Kidney epithelial cell (primary cell): ENCODE measurements at regions not wholly inside any gene's neighbourhood (a gene's known extent, or its start where the extent isn't known, plus 50 kb on each side); places are given as distances from the start of the nearest gene placed in this dataset.

Experiments used
- DNase-seq: peaks from one replicate; pipeline ENCODE4 v3.0.0-alpha.2; 2010; ENCODE audit warnings: low read depth
- H3K27me3 ChIP-seq: 2 replicates; pipeline ENCODE4 v1.6.0; 2011; ENCODE audit warnings: low read length; ENCODE audit not compliant: control insufficient read depth, insufficient read depth
- H3K36me3 ChIP-seq: 2 replicates; pipeline ENCODE4 v1.5.1; 2011; ENCODE audit warnings: low read length; ENCODE audit not compliant: control insufficient read depth, insufficient read depth
- H3K4me3 ChIP-seq: 2 replicates; pipeline ENCODE4 v1.5.1; 2011; ENCODE audit warnings: low read depth, mild to moderate bottlenecking, control low read depth, low read length
- CTCF ChIP-seq: IDR thresholded peaks from 2 replicates; pipeline ENCODE4 v1.5.1; 2011; ENCODE audit warnings: mild to moderate bottlenecking, moderate library complexity, low read length, control low read depth, inconsistent platforms; ENCODE audit not compliant: insufficient read depth, poor library complexity, severe bottlenecking

GRCh38 chr20:56689318-56689717, 60.2 kb downstream of the TFAP2C start:
- no peak for TF ChIP-seq CTCF
- Histone ChIP-seq H3K4me3 (no peak overlapping the region), H3K27me3 (no peaks in the 10 kb centered on the region), H3K36me3 (no peaks in the 10 kb centered on the region)
- DNase-seq = no peak

DNA sequence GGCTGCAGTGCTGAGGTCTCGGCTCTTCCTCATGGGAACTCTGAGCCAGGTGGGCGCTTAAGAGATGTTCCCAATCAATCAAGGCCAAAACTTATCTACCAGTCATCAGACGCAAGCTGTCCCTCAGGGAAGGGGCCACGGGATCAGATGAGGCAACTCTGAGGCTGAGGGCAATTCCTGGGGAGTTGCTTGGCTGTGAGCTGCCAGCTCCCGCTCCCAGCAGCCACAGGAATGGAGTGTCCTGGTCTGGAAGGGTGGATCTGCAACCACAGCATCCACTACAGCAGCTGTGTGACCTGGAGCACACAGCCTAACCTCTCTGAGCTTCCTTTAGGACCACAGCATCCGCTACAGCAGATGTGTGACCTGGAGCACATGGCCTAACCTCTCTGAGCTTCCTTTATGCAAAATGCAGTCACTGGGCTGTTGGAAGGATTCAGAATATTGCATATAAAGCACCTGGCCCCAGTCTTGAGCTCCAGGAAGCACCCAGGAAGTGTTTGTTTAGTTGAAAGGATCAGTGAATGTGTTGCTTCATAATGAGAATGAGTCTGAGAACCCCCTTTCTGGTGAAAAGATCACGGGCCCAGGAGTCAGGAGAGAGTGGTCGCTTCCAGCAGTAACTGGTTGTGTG, 60.9 kb downstream of the TFAP2C start:
- no peaks in the 10 kb centered on the region for H3K36me3 ChIP-seq
- no peak overlapping the region for H3K4me3 ChIP-seq
- no peak for DNase-seq
- H3K27me3 ChIP-seq = no peaks in the 10 kb centered on the region
- no peak for TF ChIP-seq CTCF

- DNase-seq = no peak
- TF ChIP-seq CTCF = no peak
- H3K27me3 ChIP-seq = no peaks in the 10 kb centered on the region
- no peak overlapping the region for H3K4me3 ChIP-seq
- H3K36me3 ChIP-seq = no peaks in the 10 kb centered on the region
Measured at GRCh38 chr20:56690531-56691175, 61.5 kb downstream of the TFAP2C start.

- DNase-seq = no peak
- no peaks in the 10 kb centered on the region for H3K27me3 ChIP-seq
- no peaks in the 10 kb centered on the region for H3K36me3 ChIP-seq
- no peak overlapping the region for H3K4me3 ChIP-seq
- no peak for TF ChIP-seq CTCF
Measured at GRCh38 chr20:56691325-56691998, 62.4 kb downstream of the TFAP2C start.

GRCh38 chr20:56693217-56693616, 64.1 kb downstream of the TFAP2C start:
- H3K36me3 ChIP-seq = no peaks in the 10 kb centered on the region
- no peak for DNase-seq
- H3K4me3 ChIP-seq = no peak overlapping the region
- no peaks in the 10 kb centered on the region for H3K27me3 ChIP-seq
- TF ChIP-seq CTCF = no peak

- no peak for DNase-seq
Measured at GRCh38 chr20:56697476-56697875, 68.4 kb downstream of the TFAP2C start.

More at GRCh38 chr20:56697476-56697875, 68.4 kb downstream of the TFAP2C start:
- Histone ChIP-seq H3K36me3 (no peaks in the 10 kb centered on the region), H3K4me3 (no peak overlapping the region), H3K27me3 (peaks cover 2% of the 10 kb centered on the region)
- TF ChIP-seq CTCF = no peak
